Retinal pigment epithelial cell (primary cell): ENCODE measurements at regions not wholly inside any gene's neighbourhood (a gene's known extent, or its start where the extent isn't known, plus 50 kb on each side); places are given as distances from the start of the nearest gene placed in this dataset.

Experiments
- DNase-seq: peaks from one replicate; pipeline ENCODE4 v3.0.0-alpha.2; 2010; ENCODE audit warnings: low read depth
- H3K4me3 ChIP-seq: 2 replicates; pipeline ENCODE4 v1.5.1; 2011; ENCODE audit warnings: mild to moderate bottlenecking, low read length, control low read depth, moderate library complexity
- CTCF ChIP-seq: conservative IDR thresholded peaks from 2 replicates; pipeline ENCODE4 v1.5.1; 2011; ENCODE audit warnings: low read depth, low read length, control low read depth, inconsistent platforms

GRCh38 chr2:172376505-172377125, 50.8 kb upstream of the ITGA6 start:
- H3K4me3 ChIP-seq: no peak overlapping the region
- no peak for TF ChIP-seq CTCF
- no peak for DNase-seq

- no peak for TF ChIP-seq CTCF
- no peak overlapping the region for H3K4me3 ChIP-seq
- DNase-seq: no peak
Measured at GRCh38 chr2:172377408-172377807, 50.0 kb upstream of the ITGA6 start.
